ENCODE measurements at regions not wholly inside any gene's neighbourhood (a gene's known extent, or its start where the extent isn't known, plus 50 kb on each side); places are given as distances from the start of the nearest gene placed in this dataset.

DNA sequence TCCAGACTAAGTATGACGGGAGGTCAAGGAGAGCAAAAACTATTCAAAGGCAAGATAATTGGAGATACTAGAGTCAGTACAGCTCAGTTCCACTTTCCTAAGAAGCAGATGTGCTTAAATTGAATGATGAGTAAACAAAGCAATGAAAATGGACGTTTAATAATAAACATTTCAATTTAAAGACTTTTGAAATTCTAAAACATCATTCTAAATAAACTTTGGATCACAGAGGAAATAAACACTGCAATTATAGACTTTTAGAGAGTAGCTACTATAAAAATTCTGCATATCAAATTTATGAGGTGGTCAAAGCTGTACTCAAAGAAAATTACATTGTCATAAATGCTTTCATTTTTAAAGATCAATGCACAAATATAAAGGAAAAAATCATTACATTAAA is 418.3 kb downstream of the GPAM start (continued):
- TF ChIP-seq ZBTB11 (CRISPR knock-in tag; IDR thresholded peaks at IDR 0.05): no peak
- TF ChIP-seq HDAC6 (IDR thresholded peaks at IDR 0.05; ENCODE audit: unreplicated experiment): no peak
- no peak for TF ChIP-seq NR2F1 (conservative IDR thresholded peaks at IDR 0.05)
- TF ChIP-seq BCL3 (IDR thresholded peaks at IDR 0.05; ENCODE audit: borderline replicate concordance, insufficient read depth, low read depth, low read length, poor library complexity, severe bottlenecking): no peak
- no peak for TF ChIP-seq RFX5 (IDR thresholded peaks at IDR 0.05; ENCODE audit: low read depth, low read length)
- TF ChIP-seq FOS (IDR thresholded peaks at IDR 0.05; ENCODE audit: borderline replicate concordance, extremely low read depth, insufficient read length): no peak
- no peak for TF ChIP-seq JUNB (IDR thresholded peaks at IDR 0.05)
- TF ChIP-seq RBBP5 (conservative IDR thresholded peaks at IDR 0.05): no peak
- TF ChIP-seq SPI1 (IDR thresholded peaks at IDR 0.05; ENCODE audit: borderline replicate concordance, insufficient read depth, low read depth, low read length): no peak
- no peak for TF ChIP-seq ZBTB33 (IDR thresholded peaks at IDR 0.05)
